ENCODE measurements at regions not wholly inside any gene's neighbourhood (a gene's known extent, or its start where the extent isn't known, plus 50 kb on each side); places are given as distances from the start of the nearest gene placed in this dataset.

DNA sequence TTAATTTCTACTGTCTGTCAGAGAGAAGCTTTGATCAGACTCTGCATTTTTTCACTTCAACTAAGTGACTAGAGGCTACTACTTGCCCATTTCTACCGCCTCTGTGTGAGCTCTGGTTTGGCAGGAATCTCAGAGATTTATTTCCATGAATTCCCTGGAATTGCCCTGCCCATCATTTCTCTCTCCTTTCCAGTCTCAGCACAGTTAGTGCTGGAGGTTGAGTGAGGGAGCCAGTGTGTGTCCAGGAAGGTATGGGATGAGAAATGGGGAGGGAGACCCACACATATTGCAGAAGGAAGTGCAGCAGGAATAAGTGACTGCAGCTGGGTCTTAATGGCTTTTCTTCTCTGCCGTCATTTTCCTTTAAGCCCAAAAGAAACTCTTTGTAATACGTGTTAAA lies 443.1 kb upstream of the ZNF462 start:
- TF ChIP-seq ZNF512 (CRISPR knock-in tag; IDR thresholded peaks at IDR 0.05; ENCODE audit: borderline replicate concordance) (no peak), ATF1 (CRISPR knock-in tag; IDR thresholded peaks at IDR 0.05) (no peak), SP1 (CRISPR knock-in tag; conservative IDR thresholded peaks at IDR 0.05) (no peak), NR3C1 (CRISPR knock-in tag; conservative IDR thresholded peaks at IDR 0.05; ENCODE audit: low read depth) (no peak)
- TF ChIP-seq, protein P1, sequence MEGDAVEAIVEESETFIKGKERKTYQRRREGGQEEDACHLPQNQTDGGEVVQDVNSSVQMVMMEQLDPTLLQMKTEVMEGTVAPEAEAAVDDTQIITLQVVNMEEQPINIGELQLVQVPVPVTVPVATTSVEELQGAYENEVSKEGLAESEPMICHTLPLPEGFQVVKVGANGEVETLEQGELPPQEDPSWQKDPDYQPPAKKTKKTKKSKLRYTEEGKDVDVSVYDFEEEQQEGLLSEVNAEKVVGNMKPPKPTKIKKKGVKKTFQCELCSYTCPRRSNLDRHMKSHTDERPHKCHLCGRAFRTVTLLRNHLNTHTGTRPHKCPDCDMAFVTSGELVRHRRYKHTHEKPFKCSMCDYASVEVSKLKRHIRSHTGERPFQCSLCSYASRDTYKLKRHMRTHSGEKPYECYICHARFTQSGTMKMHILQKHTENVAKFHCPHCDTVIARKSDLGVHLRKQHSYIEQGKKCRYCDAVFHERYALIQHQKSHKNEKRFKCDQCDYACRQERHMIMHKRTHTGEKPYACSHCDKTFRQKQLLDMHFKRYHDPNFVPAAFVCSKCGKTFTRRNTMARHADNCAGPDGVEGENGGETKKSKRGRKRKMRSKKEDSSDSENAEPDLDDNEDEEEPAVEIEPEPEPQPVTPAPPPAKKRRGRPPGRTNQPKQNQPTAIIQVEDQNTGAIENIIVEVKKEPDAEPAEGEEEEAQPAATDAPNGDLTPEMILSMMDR (IDR thresholded peaks at IDR 0.05), result no peak
- TF ChIP-seq, protein P2, sequence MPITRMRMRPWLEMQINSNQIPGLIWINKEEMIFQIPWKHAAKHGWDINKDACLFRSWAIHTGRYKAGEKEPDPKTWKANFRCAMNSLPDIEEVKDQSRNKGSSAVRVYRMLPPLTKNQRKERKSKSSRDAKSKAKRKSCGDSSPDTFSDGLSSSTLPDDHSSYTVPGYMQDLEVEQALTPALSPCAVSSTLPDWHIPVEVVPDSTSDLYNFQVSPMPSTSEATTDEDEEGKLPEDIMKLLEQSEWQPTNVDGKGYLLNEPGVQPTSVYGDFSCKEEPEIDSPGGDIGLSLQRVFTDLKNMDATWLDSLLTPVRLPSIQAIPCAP (CRISPR knock-in tag; IDR thresholded peaks at IDR 0.05), result no peak

All from WTC11 (cell line).